ENCODE measurements at regions not wholly inside any gene's neighbourhood (a gene's known extent, or its start where the extent isn't known, plus 50 kb on each side); places are given as distances from the start of the nearest gene placed in this dataset.

DNA sequence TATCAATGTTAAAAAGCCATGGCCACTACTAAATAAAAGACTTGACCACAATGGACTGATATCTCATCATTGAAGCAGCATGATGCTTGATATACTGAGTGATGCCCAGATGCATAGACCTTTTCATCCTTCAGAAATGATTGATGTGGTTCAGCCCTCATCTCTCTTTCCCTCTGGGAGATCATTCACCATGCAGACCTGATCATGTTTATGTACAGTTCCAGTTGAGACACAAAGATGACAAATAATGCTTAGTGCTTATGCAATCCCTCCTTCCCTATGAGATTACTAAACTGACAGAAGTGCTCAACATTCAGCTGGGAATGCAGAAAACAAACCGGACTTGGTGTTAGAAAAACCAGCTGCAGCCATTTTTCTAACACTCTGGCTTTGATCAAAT, 91.9 kb upstream of the TLR4 start:
- DNase-seq, result no peak
- Histone ChIP-seq H3K4me3 (no peak overlapping the region), H3K9me3 (no peaks in the 10 kb centered on the region), H3K27me3 (no peaks in the 10 kb centered on the region), H3K4me1 (no peaks in the 10 kb centered on the region), H3K27ac (no peak overlapping the region), H3K36me3 (no peaks in the 10 kb centered on the region)
- TF ChIP-seq, protein P1, sequence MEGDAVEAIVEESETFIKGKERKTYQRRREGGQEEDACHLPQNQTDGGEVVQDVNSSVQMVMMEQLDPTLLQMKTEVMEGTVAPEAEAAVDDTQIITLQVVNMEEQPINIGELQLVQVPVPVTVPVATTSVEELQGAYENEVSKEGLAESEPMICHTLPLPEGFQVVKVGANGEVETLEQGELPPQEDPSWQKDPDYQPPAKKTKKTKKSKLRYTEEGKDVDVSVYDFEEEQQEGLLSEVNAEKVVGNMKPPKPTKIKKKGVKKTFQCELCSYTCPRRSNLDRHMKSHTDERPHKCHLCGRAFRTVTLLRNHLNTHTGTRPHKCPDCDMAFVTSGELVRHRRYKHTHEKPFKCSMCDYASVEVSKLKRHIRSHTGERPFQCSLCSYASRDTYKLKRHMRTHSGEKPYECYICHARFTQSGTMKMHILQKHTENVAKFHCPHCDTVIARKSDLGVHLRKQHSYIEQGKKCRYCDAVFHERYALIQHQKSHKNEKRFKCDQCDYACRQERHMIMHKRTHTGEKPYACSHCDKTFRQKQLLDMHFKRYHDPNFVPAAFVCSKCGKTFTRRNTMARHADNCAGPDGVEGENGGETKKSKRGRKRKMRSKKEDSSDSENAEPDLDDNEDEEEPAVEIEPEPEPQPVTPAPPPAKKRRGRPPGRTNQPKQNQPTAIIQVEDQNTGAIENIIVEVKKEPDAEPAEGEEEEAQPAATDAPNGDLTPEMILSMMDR (IDR thresholded peaks at IDR 0.05), result no peak
- intact Hi-C loops (cut with DNase I), result no loop called here
- ATAC-seq, result no peak

DNA sequence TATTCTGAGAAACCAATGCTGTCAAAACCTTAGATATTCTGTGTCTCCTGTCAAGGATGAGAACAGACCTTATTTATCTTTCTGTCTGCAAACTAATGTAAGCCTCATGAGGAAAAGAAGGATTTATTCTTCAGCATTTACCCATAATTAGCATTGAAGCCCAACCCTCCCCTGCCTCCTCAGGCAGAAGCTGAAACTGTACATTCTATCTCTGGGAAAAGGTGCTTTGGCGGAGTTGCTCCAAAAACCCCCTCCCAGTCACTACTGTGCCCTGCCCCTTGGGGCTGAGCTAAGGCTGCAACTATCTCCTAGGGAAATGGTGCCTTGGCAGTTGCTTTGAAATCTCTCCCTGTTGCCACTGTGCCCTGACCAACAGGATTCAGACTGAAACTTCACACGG, 106.2 kb upstream of the TLR4 start:
- ATAC-seq (no peak), DNase-seq (no peak)
- no peaks in the 10 kb centered on the region for H3K9me3 ChIP-seq
- H3K36me3 ChIP-seq, result no peaks in the 10 kb centered on the region
- no peak overlapping the region for H3K4me3 ChIP-seq
- intact Hi-C loops (cut with DNase I), result no loop called here
- H3K27ac ChIP-seq, result no peak overlapping the region
- no peaks in the 10 kb centered on the region for H3K4me1 ChIP-seq
- TF ChIP-seq, protein P1 (IDR thresholded peaks at IDR 0.05), result no peak
- no peaks in the 10 kb centered on the region for H3K27me3 ChIP-seq

DNA sequence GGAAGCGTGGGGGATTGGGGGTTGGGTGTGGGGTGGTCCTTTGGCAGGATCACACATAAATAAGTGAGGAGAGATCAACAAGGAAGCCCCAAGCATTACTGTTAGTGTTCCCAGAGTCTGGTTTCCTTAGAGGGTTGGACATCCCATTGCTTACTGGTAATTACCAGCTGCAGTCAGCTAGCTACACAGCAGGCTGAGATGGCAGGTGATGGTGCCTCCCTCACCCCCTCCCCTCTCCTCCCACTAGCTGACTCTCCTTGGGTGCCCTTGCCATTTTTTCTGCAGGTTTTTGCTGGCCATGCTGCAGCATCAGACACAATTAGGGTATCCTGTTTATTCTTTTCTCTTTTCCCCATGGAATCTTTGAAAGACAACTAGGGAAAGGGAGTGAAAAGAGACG, 107.5 kb upstream of the TLR4 start:
- intact Hi-C loops (cut with DNase I), result no loop called here
- Histone ChIP-seq H3K9me3 (no peaks in the 10 kb centered on the region), H3K4me1 (no peaks in the 10 kb centered on the region), H3K27me3 (peaks cover 0 to 3% of the 10 kb centered on the region in 2 donors), H3K36me3 (no peaks in the 10 kb centered on the region), H3K27ac (no peak overlapping the region), H3K4me3 (no peak overlapping the region)
- DNase-seq (no peak), ATAC-seq (no peak)
- TF ChIP-seq, protein P1 (IDR thresholded peaks at IDR 0.05), result no peak

DNA sequence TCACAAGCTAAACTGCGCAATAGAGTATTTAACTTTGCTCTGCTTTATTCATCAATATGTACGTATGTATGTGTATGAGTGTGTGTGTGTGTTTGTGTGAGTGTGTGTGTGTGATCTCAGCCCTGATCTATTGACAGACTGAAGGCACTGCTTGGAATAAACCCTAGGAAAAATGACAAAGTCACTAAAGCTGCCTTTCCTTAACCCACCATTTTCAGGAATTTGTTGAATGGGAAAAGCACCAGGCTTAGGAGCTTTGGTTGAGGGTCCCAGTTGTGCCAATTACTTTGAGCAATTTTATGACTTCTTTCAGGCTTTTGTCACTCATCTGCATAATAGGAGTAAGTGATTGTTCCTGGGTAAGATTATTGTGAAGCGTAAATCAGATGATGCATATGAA, 108.6 kb upstream of the TLR4 start:
- Histone ChIP-seq H3K9me3 (no peaks in the 10 kb centered on the region), H3K27ac (no peak overlapping the region), H3K4me3 (no peak overlapping the region), H3K36me3 (no peaks in the 10 kb centered on the region), H3K4me1 (no peaks in the 10 kb centered on the region), H3K27me3 (peaks cover 0 to 3% of the 10 kb centered on the region in 2 donors)
- TF ChIP-seq, protein P1 (IDR thresholded peaks at IDR 0.05), result no peak
- DNase-seq (no peak), ATAC-seq (no peak)
- intact Hi-C loops (cut with DNase I), result no loop called here

DNA sequence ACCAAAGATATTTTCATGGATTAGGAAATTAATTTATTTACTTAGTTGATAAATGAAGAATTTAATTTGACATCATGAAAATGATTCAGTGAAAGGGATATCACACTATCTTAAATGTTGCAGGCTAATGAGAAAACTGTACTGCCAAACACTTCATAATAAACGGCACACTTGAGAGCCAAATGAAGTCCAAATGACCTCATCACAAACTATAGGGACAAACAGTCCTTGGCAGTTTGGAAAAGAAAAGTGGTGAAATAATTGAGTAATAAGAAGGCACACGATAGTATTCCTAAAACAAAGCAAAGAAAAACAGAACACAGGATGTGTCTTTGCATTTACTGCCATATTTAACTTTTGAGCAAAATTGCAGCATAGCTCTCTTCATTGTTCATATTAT, 116.9 kb upstream of the TLR4 start:
- Histone ChIP-seq H3K27me3 (peaks cover 0 to 2% of the 10 kb centered on the region in 2 donors), H3K27ac (no peak overlapping the region), H3K36me3 (no peaks in the 10 kb centered on the region), H3K4me1 (no peaks in the 10 kb centered on the region), H3K4me3 (no peak overlapping the region), H3K9me3 (no peaks in the 10 kb centered on the region)
- intact Hi-C loops (cut with DNase I), result no loop called here
- ATAC-seq (no peak), DNase-seq (no peak)
- TF ChIP-seq, protein P1 (IDR thresholded peaks at IDR 0.05), result no peak

Measured in left lung (tissue), 4 donors.